SK-N-MC (cell line): ENCODE measurements at regions not wholly inside any gene's neighbourhood (a gene's known extent, or its start where the extent isn't known, plus 50 kb on each side); places are given as distances from the start of the nearest gene placed in this dataset.
"Not testable (repeated sequence)": the region's sequence is repeated elsewhere in the genome, so short reads cannot be mapped to it uniquely, and the experiment has no call there.

Source experiments
- DNase-seq: peaks from one replicate; pipeline ENCODE4 v3.0.0-alpha.2; 2011; ENCODE audit warnings: low read depth, low spot score
- H3K27ac ChIP-seq: fragments of 200-600 bp; sonication (generic); 2 replicates; pipeline ENCODE4 v1.5.1; 2016; ENCODE audit warnings: mixed run types
- H3K36me3 ChIP-seq: fragments of 200-600 bp; sonication (generic); 2 replicates; pipeline ENCODE4 v1.6.1; 2017; ENCODE audit warnings: antibody characterized with exemption, low read length, mixed read lengths; ENCODE audit not compliant: insufficient read depth
- H3K4me3 ChIP-seq: fragments of 200-600 bp; sonication (generic); 2 replicates; pipeline ENCODE4 v1.5.1; 2016
- H3K9ac ChIP-seq: fragments of 200-600 bp; sonication (generic); 2 replicates; pipeline ENCODE4 v1.8.0; 2017; ENCODE audit warnings: mixed run types, mixed read lengths; ENCODE audit not compliant: insufficient read length
- H3K9me3 ChIP-seq: fragments of 200-600 bp; sonication (generic); 2 replicates; pipeline ENCODE4 v1.6.1; 2017; ENCODE audit warnings: low read depth, mild to moderate bottlenecking, antibody characterized with exemption, low read length, moderate library complexity, mixed read lengths
- EZH2 ChIP-seq: fragments of 200-600 bp; sonication (generic); IDR thresholded peaks from one replicate; pipeline ENCODE4 v1.6.1; 2017; ENCODE audit warnings: antibody characterized with exemption
- FOXP2 ChIP-seq: optimal IDR thresholded peaks from 2 replicates; pipeline ENCODE3; 2011; ENCODE audit warnings: mild to moderate bottlenecking, moderate library complexity; ENCODE audit not compliant: insufficient read depth; ENCODE audit errors: extremely low read length, control extremely low read depth
- POLR2AphosphoS5 ChIP-seq: IDR thresholded peaks from 2 replicates; pipeline ENCODE4 v1.6.1; 2012; ENCODE audit warnings: mild to moderate bottlenecking, low read depth, low read length, borderline replicate concordance

DNA sequence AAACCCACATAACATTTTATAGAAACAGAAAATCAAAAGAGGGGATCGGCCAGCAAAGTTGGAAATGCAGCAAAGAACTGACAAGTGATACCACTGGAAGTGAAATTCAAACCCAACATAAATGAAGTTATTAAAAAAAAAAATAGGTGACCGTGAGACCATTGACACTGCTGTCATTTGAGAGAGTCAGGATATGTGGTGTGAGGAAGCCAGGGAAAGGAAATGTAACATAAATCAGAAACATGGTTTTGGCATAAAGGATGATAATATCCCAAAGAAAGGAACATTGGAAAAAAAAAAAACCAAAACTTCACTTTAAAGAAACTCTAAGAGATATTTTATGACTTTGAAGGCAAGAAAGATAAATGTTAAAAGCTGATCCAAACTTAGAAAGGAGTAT is 312.4 kb upstream of the PIK3R1 start:
- no peaks in the 10 kb centered on the region for H3K36me3 ChIP-seq
- H3K27ac ChIP-seq, result no peak overlapping the region
- no peak overlapping the region for H3K9ac ChIP-seq
- H3K9me3 ChIP-seq, result no peaks in the 10 kb centered on the region
- DNase-seq, result no peak
- H3K4me3 ChIP-seq, result no peak overlapping the region
- no peak for TF ChIP-seq FOXP2
- TF ChIP-seq EZH2, result no peak
- no peak for TF ChIP-seq POLR2AphosphoS5

DNA sequence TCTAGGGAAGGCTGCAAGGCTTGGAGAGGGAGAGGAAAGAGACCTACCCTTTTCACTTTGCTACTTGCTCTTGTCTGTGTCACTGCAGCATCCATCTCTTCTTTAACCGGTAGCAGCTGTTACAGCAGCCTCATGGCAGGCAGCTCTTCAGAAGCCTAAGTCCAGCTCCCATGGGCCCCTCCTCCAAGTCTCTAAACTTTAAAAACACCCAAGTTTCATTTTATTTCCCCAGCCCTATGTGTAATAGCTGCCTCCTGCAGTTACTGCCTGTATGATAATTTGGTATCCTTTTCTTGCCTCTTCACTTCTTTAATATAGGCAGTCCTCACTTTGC is 313.1 kb upstream of the PIK3R1 start:
- H3K4me3 ChIP-seq, result no peak overlapping the region
- no peaks in the 10 kb centered on the region for H3K36me3 ChIP-seq
- H3K9ac ChIP-seq, result no peak overlapping the region
- H3K27ac ChIP-seq, result no peak overlapping the region
- no peaks in the 10 kb centered on the region for H3K9me3 ChIP-seq
- TF ChIP-seq FOXP2 (no peak), POLR2AphosphoS5 (no peak), EZH2 (no peak)
- no peak for DNase-seq

DNA sequence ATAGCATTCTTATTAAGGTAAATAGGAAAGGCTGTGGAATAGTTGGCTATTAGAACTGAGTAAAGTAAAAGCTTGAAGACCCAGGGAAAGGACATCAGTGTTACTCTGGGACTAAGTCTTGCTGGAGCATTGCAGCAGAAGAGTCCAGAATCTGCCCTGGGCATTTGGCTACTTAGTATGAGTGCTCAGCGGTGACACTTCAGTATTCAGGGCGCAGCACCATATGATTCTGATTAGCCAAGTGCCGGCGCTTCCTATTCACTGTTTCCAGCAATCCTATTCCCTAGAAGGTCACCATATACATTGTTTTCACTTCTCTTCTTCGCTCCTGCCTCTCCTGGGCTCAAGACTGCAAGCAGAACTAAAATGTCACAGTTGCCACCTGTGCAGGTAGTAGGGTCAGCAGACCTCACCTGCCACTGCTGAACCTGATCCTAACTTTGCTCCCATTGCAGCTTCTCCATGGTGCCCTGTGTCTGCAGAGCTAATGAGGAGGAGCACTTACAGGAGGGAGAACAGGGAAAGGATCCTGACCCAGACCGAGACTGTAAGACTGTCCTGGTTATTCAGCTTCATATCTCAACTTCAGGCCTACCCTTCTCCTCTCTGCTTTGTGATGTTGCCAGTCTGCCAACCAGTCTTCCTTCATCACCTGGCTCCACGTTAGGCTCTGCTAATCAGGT is 313.6 kb upstream of the PIK3R1 start:
- H3K9ac ChIP-seq, result no peak overlapping the region
- no peak overlapping the region for H3K4me3 ChIP-seq
- no peak for TF ChIP-seq POLR2AphosphoS5
- no peak for TF ChIP-seq EZH2
- TF ChIP-seq FOXP2, result no peak
- no peaks in the 10 kb centered on the region for H3K36me3 ChIP-seq
- DNase-seq, result no peak
- H3K27ac ChIP-seq, result no peak overlapping the region
- no peaks in the 10 kb centered on the region for H3K9me3 ChIP-seq

DNA sequence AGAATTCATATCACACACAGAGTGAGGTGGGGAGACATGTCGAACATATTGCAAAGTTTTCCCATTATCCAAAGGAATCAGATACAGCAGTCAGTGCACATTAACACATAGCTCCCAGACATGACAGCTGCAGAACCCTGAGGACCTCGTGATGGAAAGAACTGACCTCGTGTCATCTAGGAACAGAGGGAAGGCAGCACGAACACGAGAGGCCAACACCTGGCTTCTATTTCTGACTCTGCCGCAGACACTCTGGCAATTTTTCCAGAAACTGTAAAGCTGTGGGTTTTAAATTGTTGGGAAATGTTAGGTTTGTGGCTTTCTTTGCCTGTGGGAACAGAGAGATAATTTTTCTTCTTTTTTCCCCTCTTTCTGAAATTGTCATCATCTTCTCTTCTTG is 315.0 kb upstream of the PIK3R1 start:
- no peak for DNase-seq
- Histone ChIP-seq H3K4me3 (no peak overlapping the region), H3K36me3 (no peaks in the 10 kb centered on the region), H3K27ac (no peak overlapping the region), H3K9me3 (no peaks in the 10 kb centered on the region), H3K9ac (no peak overlapping the region)
- TF ChIP-seq EZH2, result no peak

DNA sequence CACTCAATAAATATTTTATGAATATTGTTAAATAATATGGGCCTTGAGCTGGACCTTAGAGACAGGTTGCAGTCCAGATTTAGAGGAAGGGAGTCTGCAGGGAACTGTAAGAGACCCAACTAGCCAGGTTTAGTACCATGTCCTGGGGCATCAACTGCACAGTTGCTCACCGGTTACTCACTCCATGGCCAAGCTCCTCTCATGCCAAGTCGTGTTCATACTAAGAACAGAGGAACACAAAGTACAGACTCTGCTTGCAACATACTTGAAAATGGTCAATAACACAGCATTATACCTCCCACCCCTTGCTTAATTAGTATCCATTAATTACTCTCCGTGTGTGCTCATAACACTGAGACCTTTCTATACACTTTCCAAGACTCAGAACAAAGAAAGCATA is 317.6 kb upstream of the PIK3R1 start:
- Histone ChIP-seq H3K9ac (no peak overlapping the region), H3K36me3 (no peaks in the 10 kb centered on the region), H3K9me3 (no peaks in the 10 kb centered on the region), H3K4me3 (no peak overlapping the region), H3K27ac (no peak overlapping the region)
- TF ChIP-seq EZH2, result no peak
- no peak for TF ChIP-seq POLR2AphosphoS5
- TF ChIP-seq FOXP2, result no peak
- DNase-seq, result no peak

DNA sequence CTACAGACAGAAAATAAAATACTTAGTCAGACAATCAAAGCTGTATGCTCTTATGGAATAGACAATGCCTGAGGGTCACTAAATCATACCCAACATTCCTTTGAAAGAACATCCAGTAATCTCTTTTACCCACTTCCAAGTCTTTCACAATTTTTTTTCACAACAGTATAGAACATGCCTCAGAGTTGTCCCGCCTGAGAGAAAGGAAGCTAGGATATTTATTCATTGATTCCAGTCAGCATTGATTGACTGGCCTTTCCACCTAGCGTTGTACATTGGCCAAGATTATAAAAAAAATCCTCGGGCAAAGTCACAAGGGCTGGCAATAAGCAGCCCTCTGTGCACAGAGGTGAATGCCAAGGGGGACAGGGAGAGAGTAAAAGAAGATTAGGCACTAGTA is 318.1 kb upstream of the PIK3R1 start:
- H3K4me3 ChIP-seq, result no peak overlapping the region
- no peak overlapping the region for H3K27ac ChIP-seq
- H3K9ac ChIP-seq, result no peak overlapping the region
- no peaks in the 10 kb centered on the region for H3K9me3 ChIP-seq
- no peak for DNase-seq
- no peak for TF ChIP-seq EZH2
- no peak for TF ChIP-seq POLR2AphosphoS5
- no peak for TF ChIP-seq FOXP2
- no peaks in the 10 kb centered on the region for H3K36me3 ChIP-seq

DNA sequence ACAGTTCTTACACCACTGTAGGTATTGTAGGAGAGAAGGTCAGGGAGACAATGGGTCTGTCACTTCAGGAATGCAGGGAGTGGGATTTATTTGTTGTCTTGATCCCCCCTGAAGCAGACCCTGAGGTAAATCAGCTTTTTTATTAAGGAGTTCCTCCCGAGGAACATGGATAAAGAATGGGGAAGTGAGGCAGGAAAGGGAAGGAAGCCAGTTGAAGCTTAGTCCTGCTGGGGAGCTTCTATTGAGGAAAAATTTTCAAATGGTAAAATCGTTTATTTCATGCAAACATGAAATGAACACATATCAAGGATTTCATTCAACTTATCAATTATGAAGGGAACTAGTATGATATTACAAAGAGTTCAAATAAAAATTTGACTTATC is 318.6 kb upstream of the PIK3R1 start:
- no peak for DNase-seq
- H3K9me3 ChIP-seq, result no peaks in the 10 kb centered on the region
- no peak overlapping the region for H3K9ac ChIP-seq
- H3K36me3 ChIP-seq, result no peaks in the 10 kb centered on the region
- no peak overlapping the region for H3K27ac ChIP-seq
- TF ChIP-seq POLR2AphosphoS5, result no peak
- no peak for TF ChIP-seq FOXP2
- no peak for TF ChIP-seq EZH2
- no peak overlapping the region for H3K4me3 ChIP-seq

DNA sequence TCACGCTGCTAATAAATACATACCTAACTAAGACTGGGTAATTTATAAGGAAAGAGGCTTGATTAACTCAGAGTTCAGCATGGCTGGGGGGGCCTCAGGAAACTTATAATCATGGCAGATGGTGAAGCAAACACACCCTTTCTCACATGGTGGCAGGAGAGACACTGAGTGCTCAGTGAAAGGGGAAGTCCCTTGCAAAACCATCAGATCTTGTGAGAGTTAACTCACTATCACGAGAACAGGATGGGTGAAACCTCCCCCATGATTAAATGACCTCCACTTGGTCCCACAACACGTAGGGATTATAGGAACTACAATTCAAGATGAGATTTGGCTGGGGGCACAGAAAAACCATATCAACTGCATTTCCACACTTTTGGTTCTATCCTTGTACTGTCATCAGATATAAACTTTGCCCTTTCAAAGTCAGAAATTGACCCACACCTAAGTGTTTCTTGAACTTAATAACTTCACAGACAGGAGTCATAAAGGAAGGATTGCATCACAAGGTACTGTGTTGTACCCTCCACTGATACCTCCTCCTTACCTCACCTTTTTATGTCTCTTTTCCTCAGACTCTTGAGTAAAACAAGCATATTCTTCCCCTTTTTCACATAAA is 319.1 kb upstream of the PIK3R1 start:
- H3K9ac ChIP-seq, result no peak overlapping the region
- H3K4me3 ChIP-seq, result no peak overlapping the region
- TF ChIP-seq EZH2, result no peak
- no peak for TF ChIP-seq FOXP2
- no peak for TF ChIP-seq POLR2AphosphoS5
- no peak overlapping the region for H3K27ac ChIP-seq
- no peaks in the 10 kb centered on the region for H3K36me3 ChIP-seq
- DNase-seq, result no peak
- no peaks in the 10 kb centered on the region for H3K9me3 ChIP-seq

DNA sequence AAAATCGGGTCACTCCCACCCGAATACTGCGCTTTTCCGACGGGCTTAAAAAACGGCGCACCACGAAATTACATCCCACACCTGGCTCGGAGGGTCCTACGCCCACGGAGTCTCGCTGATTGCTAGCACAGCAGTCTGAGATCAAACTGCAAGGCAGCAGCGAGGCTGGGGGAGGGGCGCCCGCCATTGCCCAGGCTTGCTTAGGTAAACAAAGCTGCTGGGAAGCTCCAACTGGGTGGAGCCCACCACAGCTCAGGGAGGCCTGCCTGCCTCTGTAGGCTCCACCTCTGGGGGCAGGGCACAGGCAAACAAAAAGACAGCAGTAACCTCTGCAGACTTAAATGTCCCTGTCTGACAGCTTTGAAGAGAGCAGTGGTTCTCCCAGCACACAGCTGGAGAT is 325.7 kb upstream of the PIK3R1 start:
- H3K36me3 ChIP-seq, DNase-seq, H3K4me3 ChIP-seq, H3K9me3 ChIP-seq, H3K27ac ChIP-seq, H3K9ac ChIP-seq: not testable (repeated sequence)

DNA sequence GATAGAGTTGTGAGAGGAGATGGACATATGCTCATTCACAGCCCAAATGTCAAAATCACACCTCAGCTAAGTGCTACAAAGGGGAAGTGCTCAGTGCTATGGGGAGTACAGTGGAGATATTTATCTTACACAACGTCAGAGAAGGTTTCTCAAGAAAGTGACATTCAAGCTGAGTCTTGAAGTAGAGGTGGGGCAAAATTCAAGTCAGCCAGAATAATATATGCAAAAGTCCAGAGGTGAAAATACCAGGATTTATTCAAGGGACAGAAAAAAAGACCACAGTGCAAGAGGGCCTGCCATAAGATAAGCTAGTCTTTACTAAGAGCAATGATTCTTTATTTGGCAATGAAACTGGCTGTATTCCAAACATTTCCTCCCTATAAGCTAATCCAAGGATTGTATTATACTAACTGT is 327.8 kb upstream of the PIK3R1 start:
- DNase-seq, result no peak
- H3K27ac ChIP-seq, result no peak overlapping the region
- TF ChIP-seq POLR2AphosphoS5, result no peak
- TF ChIP-seq FOXP2, result no peak
- no peak for TF ChIP-seq EZH2
- no peak overlapping the region for H3K4me3 ChIP-seq
- H3K9ac ChIP-seq, result no peak overlapping the region
- no peaks in the 10 kb centered on the region for H3K36me3 ChIP-seq
- H3K9me3 ChIP-seq, result no peaks in the 10 kb centered on the region
